ENCODE measurements at regions not wholly inside any gene's neighbourhood (a gene's known extent, or its start where the extent isn't known, plus 50 kb on each side); places are given as distances from the start of the nearest gene placed in this dataset.

DNA sequence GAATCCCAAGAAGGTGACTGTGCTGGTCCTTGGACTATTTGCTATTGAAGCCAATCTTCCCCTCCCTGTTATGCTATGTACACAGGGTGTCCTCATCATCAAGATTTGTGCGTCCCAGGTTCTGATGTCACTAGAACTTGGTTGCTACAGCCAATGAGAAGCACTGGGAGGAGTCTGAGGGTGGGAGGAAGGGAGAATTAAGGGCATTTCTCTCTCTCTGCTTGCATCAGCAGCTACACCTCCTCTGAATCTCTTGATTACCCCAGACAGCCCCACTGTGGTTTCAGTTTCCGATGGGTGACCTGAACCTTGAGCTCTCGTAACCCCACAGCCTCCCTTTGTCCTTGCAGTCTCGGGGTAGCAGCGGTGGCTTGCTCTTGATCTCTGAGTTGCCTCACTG, 212.4 kb upstream of the SESN3 start:
- Histone ChIP-seq H3K9me3 (replicated peaks) (no peaks in the 10 kb centered on the region), H3K4me1 (no peaks in the 10 kb centered on the region), H3K27me3 (no peaks in the 10 kb centered on the region), H3K4me3 (no peak overlapping the region), H3K36me3 (no peaks in the 10 kb centered on the region), H3K27ac (no peak overlapping the region)
- DNase-seq: no peak

DNA sequence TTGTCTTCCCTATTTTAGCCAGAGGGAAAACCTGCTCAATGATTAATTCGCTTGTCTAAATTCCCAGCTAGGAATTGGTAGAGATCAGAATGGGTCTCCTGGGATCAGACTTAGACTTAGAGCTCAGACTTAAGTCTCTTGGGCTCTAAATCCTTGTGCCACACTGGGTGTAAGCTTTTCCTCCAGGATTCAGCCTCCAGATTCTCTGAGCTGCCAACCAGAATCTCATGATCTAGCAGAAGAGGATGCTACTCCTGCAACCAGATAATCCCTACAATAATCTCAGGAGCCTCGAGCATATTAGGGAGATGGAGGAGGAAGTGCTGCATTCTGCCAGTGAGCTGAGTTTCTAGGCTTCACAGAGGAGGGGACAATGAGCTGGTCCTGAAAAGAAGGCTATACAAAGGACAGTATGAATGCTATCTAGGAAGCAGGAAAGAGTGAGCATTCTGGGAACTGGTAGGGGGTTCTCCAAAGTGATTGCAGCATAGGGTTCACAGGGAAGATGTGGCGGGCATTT, 211.6 kb upstream of the SESN3 start:
- Histone ChIP-seq H3K4me3 (no peak overlapping the region), H3K27me3 (no peaks in the 10 kb centered on the region), H3K4me1 (no peaks in the 10 kb centered on the region), H3K36me3 (no peaks in the 10 kb centered on the region), H3K27ac (no peak overlapping the region), H3K9me3 (replicated peaks) (no peaks in the 10 kb centered on the region)
- no peak for DNase-seq

DNA sequence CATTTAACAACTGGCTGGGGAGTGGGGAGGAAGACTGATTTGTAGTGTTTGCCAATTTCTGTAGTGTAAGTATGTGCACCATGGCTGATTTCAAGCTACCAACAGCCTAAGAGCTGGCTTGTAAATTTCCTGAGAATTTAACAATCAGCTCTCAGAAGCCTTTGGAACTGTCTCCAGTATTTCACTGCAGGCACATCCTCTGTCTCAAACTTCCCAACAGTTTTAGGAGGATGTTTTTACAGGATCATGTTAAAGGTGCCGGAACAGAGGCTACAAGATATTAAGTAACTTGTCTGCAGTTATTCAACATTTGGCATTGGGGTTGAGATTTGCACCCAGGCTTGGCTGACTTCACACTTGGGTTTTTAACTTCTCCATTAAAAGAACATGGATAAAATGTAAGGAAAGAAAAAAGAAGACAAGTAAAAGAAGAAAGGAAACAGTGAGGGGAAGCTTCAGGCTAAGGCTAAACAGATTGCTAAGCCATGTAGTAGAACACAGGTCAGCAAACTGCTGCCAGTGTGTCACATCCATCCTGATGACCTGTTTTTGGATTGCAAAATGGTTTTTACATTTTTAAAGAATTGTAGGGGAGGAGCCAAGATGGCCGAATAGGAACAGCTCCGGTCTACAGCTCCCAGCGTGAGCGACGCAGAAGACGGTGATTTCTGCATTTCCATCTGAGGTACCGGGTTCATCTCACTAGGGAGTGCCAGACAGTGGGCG, 204.8 kb upstream of the SESN3 start:
- H3K4me1 ChIP-seq: no peaks in the 10 kb centered on the region
- no peaks in the 10 kb centered on the region for H3K9me3 ChIP-seq (replicated peaks)
- DNase-seq: no peak
- H3K36me3 ChIP-seq: no peaks in the 10 kb centered on the region
- H3K4me3 ChIP-seq: no peak overlapping the region
- H3K27ac ChIP-seq: no peak overlapping the region
- H3K27me3 ChIP-seq: no peaks in the 10 kb centered on the region

DNA sequence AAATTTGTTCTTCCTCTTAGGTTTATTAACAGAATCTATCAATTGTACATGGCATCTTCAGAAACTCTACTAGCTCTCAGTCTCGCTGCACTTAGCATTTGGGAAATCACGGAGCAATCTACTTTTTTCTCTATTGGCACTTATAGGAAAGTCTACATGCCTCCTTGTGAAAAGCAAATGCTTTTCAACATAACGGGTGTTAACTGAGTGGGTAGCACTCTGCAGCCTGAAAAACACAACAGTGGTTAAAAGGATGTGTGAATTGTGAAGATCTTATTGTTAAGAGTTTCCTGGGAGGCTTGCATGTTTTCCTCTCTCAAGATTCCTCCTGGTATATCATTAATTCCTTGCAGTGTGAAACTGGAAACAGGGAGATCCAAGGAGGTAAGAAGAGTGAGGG, 204.2 kb upstream of the SESN3 start:
- H3K27me3 ChIP-seq: no peaks in the 10 kb centered on the region
- H3K27ac ChIP-seq: no peak overlapping the region
- H3K4me3 ChIP-seq: no peak overlapping the region
- H3K36me3 ChIP-seq: no peaks in the 10 kb centered on the region
- DNase-seq: no peak
- H3K9me3 ChIP-seq (replicated peaks): no peaks in the 10 kb centered on the region
- H3K4me1 ChIP-seq: no peaks in the 10 kb centered on the region

DNA sequence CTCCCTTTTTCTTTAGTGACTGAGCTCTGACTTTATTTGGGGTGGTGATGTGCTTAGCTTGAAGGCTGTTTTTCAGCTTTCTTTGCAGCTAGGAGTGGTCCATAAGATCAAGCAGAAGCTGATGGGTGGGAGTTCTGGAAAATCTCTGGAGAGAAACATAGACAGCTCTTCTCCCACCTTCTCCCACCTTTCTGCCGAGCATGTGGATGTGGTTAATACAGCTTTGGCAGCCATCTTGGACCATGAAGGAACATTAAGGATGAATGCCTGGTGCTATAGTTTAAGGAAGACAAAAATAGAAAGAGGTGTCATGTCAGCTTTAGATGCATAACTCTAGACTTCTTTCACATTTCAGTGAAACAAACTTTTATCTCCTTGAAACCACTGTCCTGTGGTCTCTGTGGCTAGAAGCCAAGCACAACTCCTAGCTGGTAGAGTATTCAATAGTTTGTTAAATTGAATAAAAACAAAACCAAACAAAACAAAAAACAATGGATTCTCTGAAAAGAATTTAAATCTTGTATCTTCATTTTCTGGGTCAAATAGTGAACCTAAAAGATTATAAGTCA, 203.6 kb upstream of the SESN3 start:
- no peak for DNase-seq
- Histone ChIP-seq H3K36me3 (no peaks in the 10 kb centered on the region), H3K4me3 (no peak overlapping the region), H3K4me1 (no peaks in the 10 kb centered on the region), H3K9me3 (replicated peaks) (no peaks in the 10 kb centered on the region), H3K27me3 (no peaks in the 10 kb centered on the region), H3K27ac (no peak overlapping the region)

DNA sequence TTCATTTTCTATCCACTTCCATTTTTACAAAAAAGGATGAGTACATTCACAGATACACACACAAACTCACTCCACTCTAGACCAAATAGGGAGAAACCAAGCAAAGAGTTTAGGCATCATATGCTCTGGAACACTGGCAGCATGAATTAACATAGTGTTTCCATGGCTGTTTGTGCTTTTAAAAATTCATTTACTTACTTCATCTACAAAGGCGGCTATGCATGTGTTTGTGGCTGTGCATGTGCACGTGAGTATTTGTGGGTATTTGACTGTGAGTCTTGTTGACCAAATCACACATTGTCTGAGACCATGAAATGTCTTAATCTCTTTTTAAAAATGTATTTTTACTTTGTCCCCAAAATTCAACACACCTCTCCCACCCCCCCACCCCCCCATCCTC, 203.0 kb upstream of the SESN3 start:
- no peak overlapping the region for H3K27ac ChIP-seq
- H3K9me3 ChIP-seq (replicated peaks): no peaks in the 10 kb centered on the region
- no peaks in the 10 kb centered on the region for H3K27me3 ChIP-seq
- H3K36me3 ChIP-seq: no peaks in the 10 kb centered on the region
- no peak overlapping the region for H3K4me3 ChIP-seq
- DNase-seq: no peak
- H3K4me1 ChIP-seq: no peaks in the 10 kb centered on the region

DNA sequence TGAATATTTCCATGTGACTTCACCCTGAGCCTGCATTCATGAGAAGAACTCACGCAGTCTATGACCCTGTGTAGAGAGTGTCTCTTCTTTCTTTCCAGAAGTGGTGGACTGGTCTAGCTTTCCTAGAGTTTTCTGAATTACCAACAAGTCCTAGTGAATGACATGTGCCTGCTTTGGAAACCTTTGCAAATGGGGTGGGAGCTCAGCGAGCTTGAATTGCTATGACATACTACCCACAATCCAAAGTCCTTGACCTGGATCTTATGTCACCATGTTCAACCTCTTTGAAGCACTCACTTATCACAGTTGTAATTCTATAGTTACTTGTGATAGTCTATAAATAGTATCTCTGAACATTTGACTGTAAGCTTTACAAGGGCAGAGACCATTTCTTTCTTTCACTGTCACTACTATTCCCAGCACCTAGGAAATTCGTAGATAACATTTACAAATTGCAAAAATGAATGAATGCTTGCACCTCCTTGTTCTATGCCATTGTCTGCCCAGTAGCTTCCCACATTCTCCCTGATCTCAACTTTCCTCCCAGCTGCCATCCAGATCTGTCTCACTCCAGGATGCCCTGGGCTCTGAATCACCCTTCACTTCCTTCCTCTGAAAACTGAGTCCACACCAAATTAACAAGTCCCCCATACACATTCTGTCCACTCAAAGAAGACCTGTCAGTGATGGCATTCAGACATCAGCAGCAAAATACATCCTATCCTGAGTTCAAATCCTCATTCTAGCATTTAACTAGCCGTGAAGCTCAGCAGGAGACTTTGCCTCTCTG, 201.9 kb upstream of the SESN3 start:
- Histone ChIP-seq H3K9me3 (replicated peaks) (no peaks in the 10 kb centered on the region), H3K36me3 (no peaks in the 10 kb centered on the region), H3K4me1 (no peaks in the 10 kb centered on the region), H3K4me3 (no peak overlapping the region), H3K27ac (no peak overlapping the region), H3K27me3 (no peaks in the 10 kb centered on the region)
- no peak for DNase-seq

DNA sequence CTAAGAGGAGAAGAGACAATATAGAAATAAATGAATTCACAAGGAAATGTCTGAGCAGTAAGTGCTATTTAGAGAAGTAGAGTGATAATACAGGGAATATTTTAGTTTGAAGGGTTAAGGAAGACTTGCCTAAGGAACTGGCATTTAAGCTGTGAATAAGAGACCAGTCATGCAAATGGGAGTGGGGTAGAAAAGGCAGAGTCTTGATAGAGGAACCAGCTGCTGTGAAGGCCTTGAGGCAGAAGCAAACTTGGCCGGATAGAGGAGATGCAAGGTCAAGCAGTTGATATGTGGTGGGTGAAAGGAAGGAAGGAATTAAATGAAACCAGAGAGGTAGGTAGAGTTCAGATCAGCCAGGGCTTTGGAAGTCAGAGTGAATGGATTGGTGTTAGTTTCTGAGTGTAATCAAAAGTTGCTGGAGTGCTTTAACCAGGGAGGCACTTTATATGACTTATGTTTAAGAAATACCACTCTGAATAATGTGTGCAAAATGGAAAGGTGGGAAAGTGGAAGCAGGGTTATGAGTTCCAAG, 198.4 kb upstream of the SESN3 start:
- H3K4me3 ChIP-seq: no peak overlapping the region
- H3K27ac ChIP-seq: no peak overlapping the region
- DNase-seq: peak in 1 of 2 experiments; percentile 2
- no peaks in the 10 kb centered on the region for H3K4me1 ChIP-seq
- H3K36me3 ChIP-seq: no peaks in the 10 kb centered on the region
- no peaks in the 10 kb centered on the region for H3K27me3 ChIP-seq
- no peaks in the 10 kb centered on the region for H3K9me3 ChIP-seq (replicated peaks)

DNA sequence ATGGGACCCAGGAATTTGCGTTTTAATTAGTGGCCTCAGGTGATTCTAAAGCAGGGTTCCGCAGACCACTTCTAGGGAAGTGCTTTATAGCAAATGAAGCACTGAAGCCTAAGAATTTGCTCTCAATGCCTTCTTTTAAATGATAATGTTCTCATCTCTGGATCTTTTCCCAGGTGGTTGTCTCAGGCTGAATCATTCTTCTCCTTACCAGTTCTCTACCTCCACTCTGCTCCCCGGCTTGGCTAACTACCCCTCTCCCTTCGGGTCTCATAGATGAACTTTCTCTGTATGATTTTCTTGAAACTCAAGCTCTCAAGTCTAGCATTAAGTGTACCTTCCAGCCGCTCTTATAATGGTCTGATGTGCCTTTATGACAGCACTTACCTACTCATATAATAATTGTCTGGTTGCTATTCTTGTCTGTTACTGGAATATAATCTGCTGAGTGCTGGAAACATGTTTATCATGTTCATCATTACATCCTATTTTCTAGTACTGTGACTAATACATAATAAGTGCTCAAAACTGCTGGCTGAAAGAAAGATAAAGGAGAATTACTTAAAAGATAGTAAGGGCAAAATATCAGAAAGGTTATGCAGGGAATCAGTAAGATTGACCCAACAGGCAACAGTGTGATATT, 195.9 kb upstream of the SESN3 start:
- no peaks in the 10 kb centered on the region for H3K9me3 ChIP-seq (replicated peaks)
- no peaks in the 10 kb centered on the region for H3K27me3 ChIP-seq
- H3K4me3 ChIP-seq: no peak overlapping the region

DNA sequence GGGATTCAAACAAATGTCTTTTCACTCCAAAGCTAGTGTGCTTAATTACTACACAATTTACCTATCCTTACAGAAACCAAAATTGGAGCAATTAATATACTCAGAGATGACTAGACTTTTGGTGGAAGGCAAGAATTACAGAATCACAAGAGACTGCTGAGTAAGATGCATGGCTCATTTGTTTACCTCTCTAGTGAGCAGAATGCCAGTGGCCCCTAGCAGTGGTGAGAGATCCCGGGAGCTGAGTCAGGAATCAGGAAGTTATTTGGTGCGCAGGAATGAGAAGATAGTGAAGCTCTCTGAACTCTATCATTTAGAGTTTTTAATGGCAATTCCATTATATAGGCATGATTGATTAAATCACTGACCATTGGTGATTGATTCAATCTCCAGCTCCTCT, 188.9 kb upstream of the SESN3 start:
- Histone ChIP-seq H3K9me3 (replicated peaks) (no peaks in the 10 kb centered on the region), H3K27me3 (no peaks in the 10 kb centered on the region), H3K4me3 (no peak overlapping the region), H3K27ac (no peak overlapping the region), H3K36me3 (no peaks in the 10 kb centered on the region), H3K4me1 (no peaks in the 10 kb centered on the region)
- no peak for DNase-seq

More for the DNA sequence above, 195.9 kb upstream of the SESN3 start:
- Histone ChIP-seq H3K36me3 (no peaks in the 10 kb centered on the region), H3K4me1 (no peaks in the 10 kb centered on the region), H3K27ac (no peak overlapping the region)
- DNase-seq: no peak

DNA sequence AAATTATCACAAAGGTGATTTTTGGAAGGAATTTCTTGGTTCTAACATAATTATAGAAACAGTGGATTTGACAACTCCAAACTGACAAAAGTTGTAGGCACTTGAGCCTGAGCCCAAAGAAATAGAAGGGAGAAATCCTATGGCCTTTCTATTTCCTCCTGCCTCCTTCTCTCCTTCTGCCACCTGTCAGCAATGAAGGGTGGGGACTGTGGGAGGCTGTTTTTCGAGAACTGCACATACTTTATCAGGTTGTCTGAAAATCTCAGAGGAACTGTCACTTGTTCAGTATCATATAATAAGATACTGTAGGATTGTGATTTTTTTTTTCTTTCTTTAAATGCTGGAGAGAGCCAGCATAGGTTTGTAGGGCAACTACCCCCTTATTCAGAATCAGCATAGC, 187.9 kb upstream of the SESN3 start:
- no peak overlapping the region for H3K4me3 ChIP-seq
- H3K36me3 ChIP-seq: no peaks in the 10 kb centered on the region
- no peak for DNase-seq
- no peaks in the 10 kb centered on the region for H3K4me1 ChIP-seq
- no peak overlapping the region for H3K27ac ChIP-seq
- H3K27me3 ChIP-seq: no peaks in the 10 kb centered on the region
- no peaks in the 10 kb centered on the region for H3K9me3 ChIP-seq (replicated peaks)

DNA sequence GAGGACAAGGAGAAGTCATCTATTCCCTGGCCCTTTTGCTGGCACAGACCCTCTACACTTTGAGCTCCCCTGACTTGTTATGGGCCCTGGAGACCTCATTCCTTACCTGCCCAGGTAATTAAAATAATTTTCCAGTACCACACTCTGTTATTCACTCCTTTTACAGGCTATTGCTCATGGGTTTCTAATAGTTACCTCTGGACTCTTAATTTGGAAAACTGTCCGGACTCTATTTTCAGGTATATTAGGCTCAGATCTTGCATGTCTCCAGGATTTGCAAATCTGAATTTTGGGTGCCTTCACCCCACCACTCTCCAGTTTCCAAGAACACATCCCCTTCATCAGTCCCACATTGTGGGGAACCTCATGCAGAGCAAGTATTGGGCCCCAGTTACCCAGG, 186.8 kb upstream of the SESN3 start:
- H3K4me3 ChIP-seq: no peak overlapping the region
- no peaks in the 10 kb centered on the region for H3K9me3 ChIP-seq (replicated peaks)
- H3K27me3 ChIP-seq: no peaks in the 10 kb centered on the region
- DNase-seq: no peak
- no peaks in the 10 kb centered on the region for H3K36me3 ChIP-seq
- H3K4me1 ChIP-seq: no peaks in the 10 kb centered on the region
- no peak overlapping the region for H3K27ac ChIP-seq

DNA sequence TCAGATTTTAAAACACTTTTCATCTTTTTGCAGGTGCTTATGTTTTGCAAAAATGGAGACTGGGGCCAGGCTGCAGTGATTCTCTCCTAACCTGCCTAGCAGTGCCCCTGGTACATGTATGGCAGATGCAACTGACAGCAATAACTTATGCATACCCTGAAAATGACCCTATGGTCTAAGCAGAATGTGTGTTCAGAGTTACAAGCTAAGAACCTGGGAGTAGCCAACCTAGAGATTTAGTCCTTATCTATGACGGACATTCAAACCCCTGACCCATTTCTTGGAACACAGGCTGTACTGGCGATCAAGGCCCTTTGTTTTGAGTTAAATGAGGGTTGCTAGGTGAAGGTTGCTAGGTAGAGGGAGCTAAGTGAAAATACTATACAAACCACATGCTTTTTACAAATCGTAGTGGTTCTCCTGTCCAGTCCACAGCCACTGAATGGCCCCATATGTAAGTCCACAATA, 184.9 kb upstream of the SESN3 start:
- H3K36me3 ChIP-seq: no peaks in the 10 kb centered on the region
- H3K27ac ChIP-seq: no peak overlapping the region
- DNase-seq: no peak
- H3K9me3 ChIP-seq (replicated peaks): no peaks in the 10 kb centered on the region
- no peaks in the 10 kb centered on the region for H3K4me1 ChIP-seq
- H3K27me3 ChIP-seq: no peaks in the 10 kb centered on the region
- H3K4me3 ChIP-seq: no peak overlapping the region

DNA sequence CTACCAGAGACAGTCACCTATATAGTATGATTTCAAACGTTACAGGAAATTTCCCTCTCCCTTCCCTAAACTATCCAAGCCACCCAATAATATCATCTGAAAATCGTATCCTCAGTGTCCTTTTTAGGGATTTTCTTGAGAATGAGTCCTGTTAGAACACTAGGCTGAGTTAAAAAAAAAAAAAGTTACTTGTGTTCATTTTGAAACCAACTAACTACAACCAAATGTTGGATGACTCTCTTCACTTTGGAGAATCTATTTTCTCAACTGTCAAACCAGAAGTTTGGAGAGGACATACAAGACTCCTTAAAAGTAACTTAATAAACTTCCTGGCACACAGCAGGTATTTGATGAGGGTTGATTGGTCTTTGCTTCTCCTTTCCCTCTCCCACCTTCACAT, 183.2 kb upstream of the SESN3 start:
- no peak for DNase-seq
- no peak overlapping the region for H3K4me3 ChIP-seq
- H3K9me3 ChIP-seq (replicated peaks): no peaks in the 10 kb centered on the region
- H3K27me3 ChIP-seq: no peaks in the 10 kb centered on the region
- no peaks in the 10 kb centered on the region for H3K36me3 ChIP-seq
- no peak overlapping the region for H3K27ac ChIP-seq
- no peaks in the 10 kb centered on the region for H3K4me1 ChIP-seq

DNA sequence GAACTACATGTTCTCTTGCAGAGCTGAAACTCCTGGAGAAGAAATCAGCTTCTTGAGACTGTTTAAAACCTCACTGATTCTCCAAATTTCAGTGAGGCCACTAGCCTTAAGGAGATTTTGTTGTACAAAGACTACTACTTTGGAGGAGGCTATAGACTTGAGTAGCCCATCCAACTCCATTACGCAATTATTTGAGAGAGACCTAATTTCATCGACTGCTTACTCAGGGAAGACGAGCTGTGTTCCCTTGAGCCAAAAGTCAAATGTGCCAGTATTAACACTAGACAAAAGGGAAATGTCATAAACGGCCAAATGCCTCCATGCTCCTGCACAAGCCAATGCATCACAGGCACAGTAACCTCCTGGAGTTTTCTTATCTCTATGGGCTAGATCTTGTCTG, 182.8 kb upstream of the SESN3 start:
- H3K27me3 ChIP-seq: no peaks in the 10 kb centered on the region
- H3K27ac ChIP-seq: no peak overlapping the region
- no peaks in the 10 kb centered on the region for H3K36me3 ChIP-seq
- no peak for DNase-seq
- H3K4me1 ChIP-seq: 0 out of 2 replicates have a peak, but pooled peaks cover 2% of the 10 kb centered on the region
- no peaks in the 10 kb centered on the region for H3K9me3 ChIP-seq (replicated peaks)
- no peak overlapping the region for H3K4me3 ChIP-seq
